ENCODE measurements at regions not wholly inside any gene's neighbourhood (a gene's known extent, or its start where the extent isn't known, plus 50 kb on each side); places are given as distances from the start of the nearest gene placed in this dataset.
"Not testable (repeated sequence)": the region's sequence is repeated elsewhere in the genome, so short reads cannot be mapped to it uniquely, and the experiment has no call there.

DNA sequence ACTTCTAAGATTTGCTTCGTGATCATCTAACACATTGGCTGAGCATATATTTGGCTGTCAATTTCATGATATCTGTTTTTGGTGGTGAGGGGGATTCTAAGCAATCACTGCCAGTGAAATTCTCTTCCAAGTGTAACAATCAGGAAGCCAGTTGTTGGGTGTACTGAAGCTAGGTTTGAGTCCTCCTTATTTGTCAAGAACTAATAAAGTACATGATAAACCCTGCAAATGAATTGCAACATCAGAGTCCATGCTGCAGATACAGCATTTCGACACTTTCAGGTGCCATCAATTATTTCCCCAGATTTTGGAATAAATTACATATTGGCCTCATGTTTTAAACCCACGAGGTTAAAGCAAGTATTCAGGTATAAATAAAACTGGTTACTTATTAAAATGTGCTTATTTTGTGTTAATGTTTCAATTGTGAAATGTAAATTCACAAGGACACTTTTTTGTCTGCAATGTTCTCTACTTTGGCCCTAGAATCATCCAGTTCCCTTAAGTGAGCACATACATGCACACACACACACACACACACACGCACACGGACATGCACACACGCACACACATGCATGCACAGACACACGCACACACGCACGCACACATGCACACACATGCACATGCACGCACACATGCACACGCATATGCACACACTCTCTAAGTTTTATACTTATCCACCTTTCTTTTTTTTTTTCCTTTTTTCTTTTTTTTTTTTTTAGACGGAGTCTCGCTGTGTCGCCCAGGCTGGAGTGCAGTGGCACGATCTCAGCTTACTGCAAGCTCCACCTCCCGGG lies 510.2 kb upstream of the KLF6 start:
- no peak for DNase-seq (ENCODE audit: low spot score)

DNA sequence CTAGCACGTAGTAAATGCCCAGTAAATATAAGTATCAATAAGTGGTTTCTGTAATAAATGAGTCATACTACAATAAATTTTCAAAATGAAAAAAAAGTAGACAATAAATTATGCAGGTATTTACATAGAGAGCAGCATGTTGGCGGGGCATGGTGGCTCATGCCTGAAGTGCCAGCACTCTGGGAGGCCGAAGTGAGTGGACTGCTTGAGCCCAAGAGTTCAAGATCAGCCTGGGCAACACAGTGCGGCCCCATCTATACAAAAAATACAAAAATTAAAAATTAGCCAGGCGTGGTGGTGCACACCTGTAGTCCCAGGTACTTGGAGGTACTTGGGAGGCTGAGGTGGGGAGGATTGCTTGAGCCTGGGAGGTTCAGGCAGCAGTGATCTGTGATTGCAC lies 509.3 kb upstream of the KLF6 start:
- no peak for DNase-seq (ENCODE audit: low spot score)

DNA sequence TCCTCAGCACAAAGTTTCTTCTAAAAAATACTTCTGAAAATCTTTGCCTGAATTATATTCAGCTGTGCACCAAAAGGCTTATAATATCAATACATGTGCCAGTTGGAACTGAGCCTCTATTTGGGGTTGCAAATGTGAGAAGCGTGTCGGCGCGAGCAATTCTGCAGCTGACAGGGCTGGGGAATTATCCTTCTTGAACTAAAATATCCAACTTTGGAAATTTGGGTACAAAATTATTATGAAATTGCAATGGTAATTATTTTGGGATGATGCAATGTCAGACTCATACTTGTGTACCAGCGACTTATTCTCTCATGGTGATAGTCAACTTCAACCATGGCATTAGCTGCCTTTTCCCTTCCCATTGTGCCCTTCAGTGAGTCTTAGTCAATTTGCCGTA lies 507.0 kb upstream of the KLF6 start:
- DNase-seq (ENCODE audit: low spot score) = no peak

DNA sequence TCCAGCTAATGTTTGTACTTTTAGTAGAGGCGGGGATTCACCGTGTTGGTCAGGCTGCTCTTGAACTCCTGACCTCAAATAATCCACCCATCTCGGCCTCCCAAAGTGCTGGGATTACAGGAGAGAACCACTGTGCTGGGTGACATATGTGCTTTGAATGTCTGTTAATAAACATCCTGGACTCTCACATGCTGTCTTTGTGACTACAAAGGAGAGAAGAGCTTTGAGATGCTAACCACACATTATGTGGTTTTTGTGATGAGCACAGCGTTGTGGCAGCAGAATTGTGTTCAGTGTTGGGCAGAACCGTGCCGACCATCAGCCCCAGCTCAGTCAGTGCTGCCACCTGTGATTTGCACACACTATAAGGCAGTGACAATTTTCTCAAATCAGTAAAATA lies 500.1 kb upstream of the KLF6 start:
- peak; percentile 14 for DNase-seq (ENCODE audit: low spot score)

- DNase-seq (ENCODE audit: low spot score) = no peak
Observed at GRCh38 chr10:4283846-4284610, 499.0 kb upstream of the KLF6 start.

- no peak for DNase-seq (ENCODE audit: low spot score)
Observed at GRCh38 chr10:4282496-4282895, 497.5 kb upstream of the KLF6 start.

- no peak for DNase-seq (ENCODE audit: low spot score)
Observed at GRCh38 chr10:4281190-4281825, 496.3 kb upstream of the KLF6 start.

DNA sequence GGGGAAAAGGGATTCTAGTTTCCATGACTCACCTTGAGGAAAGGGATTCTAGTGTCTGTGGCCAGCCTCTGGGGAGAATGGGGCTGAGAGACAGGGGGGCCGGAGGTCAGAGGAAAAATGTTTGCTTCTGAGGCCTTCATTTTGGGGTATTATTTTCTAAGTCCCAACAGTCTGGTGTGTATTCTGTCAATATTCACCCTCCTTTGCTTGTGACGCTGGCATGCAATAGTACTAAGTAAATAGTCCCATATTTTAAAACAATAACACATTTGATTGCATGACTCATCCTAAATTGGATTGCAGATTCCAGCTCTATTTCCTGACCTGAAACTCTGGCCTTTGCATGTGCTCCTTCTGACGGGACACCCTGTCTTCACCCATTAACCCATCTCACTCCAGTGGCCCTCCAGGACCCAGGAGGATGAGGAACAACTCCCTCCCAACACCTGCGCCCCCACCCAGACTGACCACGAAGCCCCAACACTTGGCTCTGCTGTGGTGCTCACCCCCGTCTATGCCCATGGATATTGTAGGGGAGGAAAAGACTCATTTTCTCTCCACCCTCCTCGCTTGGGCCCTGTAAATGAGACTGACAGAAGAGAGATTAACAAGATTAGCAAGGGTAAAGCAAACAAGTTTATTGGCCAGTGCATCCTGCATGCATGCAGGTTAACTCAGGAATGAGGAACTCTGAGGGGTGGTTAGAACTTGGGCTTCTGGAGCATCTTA lies 495.6 kb upstream of the KLF6 start:
- no peak for DNase-seq (ENCODE audit: low spot score)

- DNase-seq (ENCODE audit: low spot score) = no peak
Observed at GRCh38 chr10:4279655-4280054, 494.6 kb upstream of the KLF6 start.

DNA sequence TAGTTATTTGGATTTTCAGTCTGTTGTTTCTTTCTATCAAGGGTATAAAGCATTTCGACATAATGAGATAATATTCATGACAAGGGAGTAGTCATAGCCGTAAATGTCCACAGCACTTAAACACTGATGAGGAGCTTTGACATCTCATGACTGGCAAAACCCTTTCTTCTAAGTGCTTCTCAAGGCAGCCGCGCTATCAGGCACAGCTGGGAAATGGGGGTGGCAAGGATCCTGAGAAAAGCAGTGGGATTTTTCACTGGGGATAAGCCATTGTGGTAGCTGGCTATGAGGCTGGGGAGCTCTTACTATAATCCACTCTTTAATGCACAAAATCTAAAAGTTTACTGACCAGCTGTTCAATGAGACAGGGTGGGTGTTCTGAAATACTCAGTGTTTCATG lies 493.2 kb upstream of the KLF6 start:
- DNase-seq (ENCODE audit: low spot score) = no peak

GRCh38 chr10:4276151-4276550 lies 491.1 kb upstream of the KLF6 start:
- DNase-seq (ENCODE audit: low spot score) = no peak

GRCh38 chr10:4274671-4275070 lies 489.7 kb upstream of the KLF6 start:
- DNase-seq (ENCODE audit: low spot score) = not testable (repeated sequence)

DNA sequence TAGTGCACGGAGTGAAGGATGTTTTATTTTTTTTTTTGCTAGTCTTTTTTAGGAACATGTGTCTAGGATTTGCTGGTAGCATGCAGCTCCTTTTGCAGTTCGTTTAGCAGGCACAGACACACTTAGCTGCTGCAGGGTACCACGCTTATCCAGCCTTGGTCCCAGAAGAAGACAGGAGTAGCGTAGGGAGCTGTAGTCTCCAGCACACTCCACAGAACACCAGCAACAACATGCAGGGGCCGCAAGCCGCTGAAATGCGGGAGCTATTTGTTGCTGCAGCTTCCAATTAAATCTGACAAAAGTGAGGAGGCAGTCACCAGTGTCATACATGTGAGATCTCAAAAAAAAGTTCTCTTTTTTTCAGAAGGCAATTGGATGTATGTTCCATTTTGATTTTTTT lies 486.2 kb upstream of the KLF6 start:
- no peak for DNase-seq (ENCODE audit: low spot score)

DNA sequence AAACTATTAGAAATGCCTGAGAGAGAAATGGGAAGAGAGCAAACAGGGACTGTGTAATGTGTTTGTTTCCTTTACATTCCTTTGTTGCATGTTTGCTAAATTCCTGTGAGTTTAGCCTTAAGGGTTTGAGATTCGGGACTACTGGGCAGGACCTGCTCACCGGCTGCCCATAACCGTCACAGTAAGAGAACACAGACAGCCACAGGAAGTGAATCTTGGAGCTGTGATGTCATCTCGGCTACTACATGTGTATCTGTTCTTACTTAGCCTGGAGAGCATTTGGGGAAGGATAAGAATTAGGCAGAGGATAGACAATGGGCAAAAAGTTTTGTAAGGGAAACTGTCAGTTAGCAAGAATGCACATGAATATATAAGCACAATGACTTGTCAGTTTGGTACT lies 485.1 kb upstream of the KLF6 start:
- DNase-seq (ENCODE audit: low spot score) = no peak

DNA sequence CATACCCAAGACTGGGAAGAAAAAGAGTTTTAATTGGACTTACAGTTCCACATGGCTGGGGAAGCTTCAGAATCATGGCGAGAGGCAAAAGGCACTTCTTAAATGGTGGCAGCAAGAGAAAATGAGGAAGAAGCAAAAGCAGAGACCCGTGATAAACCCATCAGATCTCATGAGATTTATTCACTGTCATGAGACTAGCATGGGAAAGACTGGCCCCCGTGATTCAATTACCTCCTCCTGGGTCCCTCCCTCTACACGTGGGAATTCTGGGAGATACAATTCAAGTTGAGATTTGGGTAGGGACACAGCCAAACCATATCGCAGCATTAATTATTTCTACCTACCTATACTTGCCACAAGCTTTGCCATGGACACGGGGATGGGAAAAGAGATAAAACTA lies 483.5 kb upstream of the KLF6 start:
- not testable (repeated sequence) for DNase-seq (ENCODE audit: low spot score)

DNA sequence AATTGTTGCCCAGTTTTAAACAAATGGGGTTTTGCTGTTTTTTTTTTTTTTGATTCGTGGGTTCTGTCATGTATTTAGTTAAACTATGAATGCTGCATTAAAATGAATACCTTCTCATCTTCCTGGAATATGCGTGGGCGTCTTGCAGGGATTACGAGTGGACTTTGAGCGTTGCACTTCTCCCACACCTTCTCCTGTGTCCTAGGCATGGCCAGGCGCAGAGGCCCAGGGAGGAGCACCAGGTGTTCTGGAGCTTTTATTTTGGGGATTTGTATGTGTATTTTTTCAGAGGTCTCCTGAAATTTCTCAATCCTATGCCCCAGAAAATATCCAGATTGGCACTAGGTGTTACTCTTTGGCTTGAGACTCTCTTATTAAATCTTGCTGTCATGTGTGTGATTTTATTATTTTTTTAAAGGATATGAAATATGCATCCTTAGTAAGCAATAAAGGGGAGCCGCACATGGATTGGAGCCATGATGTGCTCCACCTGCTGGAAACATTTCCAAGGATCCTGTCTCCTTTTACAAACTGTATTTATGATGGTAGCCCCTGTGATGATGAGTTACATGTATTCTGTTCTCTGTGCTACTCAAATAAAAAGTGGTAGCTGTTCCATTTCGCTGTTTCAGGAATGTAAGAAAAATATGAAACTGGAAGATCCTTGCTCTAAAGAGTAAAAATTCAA lies 482.2 kb upstream of the KLF6 start:
- no peak for DNase-seq (ENCODE audit: low spot score)

DNA sequence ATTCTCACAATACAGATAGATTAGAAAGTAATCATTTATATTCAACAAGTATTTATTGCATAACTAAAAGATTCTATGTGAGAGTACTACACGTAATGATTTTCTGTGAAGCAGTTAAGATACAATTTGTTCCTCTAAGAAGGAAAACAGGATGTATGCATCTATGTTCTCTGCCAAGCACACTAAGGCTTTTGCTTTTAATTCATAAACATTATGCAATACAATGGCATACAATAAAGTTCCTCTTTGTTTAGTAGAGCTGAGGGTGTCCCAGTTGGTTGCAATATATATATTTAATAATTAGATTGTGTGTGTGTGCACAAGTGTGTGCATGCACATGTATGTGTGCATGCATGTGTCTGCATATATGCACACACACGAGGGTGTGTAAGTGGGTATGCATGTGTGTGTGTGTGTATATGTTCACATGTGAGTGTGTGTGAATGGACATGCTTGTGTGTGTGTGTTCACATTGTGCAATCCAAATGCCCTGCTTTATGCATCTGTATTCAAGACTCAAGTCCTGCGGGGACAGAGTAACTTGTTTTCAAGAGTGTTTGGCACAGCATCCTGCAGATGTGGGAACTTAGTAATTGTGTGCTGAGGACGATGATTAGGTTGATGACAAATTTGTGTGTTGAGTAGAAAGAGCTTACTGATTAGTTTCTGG lies 481.5 kb upstream of the KLF6 start:
- DNase-seq (ENCODE audit: low spot score) = no peak

GRCh38 chr10:4265964-4266363 lies 481.0 kb upstream of the KLF6 start:
- DNase-seq (ENCODE audit: low spot score) = no peak

DNA sequence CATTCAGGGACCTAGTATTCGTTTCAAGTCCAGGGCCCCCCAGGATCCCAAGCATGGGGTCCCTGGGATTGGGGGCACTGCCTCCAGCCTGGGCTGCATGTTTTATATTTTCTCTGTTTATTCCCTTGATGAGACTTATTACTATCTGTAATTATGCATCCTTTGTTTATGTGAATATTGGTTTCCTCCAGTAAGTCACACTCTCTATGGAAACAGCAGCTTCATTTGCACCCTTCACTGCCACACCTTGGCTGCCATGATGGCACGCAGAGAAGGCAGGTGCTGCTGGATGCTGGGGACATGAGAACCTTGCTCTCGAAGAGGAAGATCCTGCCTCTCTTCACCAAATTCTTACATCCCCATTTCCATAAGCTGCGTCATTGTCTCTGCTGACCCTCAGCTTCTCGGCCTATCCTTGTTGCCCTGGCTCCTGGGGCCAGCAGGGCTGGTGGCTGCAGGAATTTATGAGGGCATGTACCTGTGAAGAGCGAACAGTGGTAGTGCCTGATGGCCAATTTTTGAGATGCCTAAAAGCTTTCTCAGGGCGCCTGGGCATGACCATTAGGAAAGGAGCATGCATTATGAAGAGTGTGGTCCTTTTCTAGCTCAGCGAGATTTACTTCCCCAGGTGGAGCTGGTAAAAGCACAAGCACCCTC lies 479.3 kb upstream of the KLF6 start:
- DNase-seq (ENCODE audit: low spot score) = no peak

DNA sequence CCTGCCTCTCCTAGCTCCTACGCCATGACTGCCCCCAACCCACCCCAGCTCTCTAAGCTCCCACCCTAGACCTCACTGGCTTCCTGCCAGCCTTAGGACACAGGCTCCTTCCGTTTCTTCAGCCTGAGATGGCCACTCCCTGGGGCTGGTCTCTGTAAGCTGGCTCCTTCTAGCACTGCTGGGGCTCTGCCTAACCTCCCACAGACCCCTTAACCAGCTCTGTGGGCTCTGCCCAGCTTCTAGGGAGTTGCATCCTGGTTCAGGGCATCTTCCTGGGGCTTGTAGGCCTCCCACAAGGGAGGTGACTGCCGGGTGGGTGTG lies 478.6 kb upstream of the KLF6 start:
- DNase-seq (ENCODE audit: low spot score) = no peak

All from CD4-positive, alpha-beta T cell treated with Interleukin-6 at 100 ng/mL for 8 hours (primary cell).